ENCODE measurements at regions not wholly inside any gene's neighbourhood (a gene's known extent, or its start where the extent isn't known, plus 50 kb on each side); places are given as distances from the start of the nearest gene placed in this dataset.
"Not testable (repeated sequence)": the region's sequence is repeated elsewhere in the genome, so short reads cannot be mapped to it uniquely, and the experiment has no call there.

- DNase-seq: not testable (repeated sequence)
These were observed 84.5 kb upstream of the SIRPG start for GRCh38 chr20:1742049-1742434.

GRCh38 chr20:1741309-1742048 lies 83.9 kb upstream of the SIRPG start:
- DNase-seq: no peak

DNA sequence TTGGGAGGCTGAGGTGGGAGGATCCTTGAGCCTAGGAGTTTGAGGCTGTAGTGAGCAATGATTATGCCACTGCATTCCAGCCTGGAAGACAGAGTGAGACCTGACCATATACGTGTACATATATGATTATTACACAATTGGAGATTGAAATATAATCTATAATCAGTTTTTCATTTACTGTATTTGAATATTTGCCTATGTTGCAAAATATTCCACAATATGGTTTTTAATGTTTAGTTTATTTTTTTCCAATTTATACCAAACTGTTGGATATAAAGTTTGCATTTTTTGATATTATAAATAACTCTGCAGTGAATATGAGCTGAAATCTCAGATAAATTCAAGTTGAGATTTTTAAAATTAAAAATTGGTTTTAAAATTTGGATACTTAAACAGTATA lies 79.6 kb upstream of the SIRPG start:
- no peak for DNase-seq

DNA sequence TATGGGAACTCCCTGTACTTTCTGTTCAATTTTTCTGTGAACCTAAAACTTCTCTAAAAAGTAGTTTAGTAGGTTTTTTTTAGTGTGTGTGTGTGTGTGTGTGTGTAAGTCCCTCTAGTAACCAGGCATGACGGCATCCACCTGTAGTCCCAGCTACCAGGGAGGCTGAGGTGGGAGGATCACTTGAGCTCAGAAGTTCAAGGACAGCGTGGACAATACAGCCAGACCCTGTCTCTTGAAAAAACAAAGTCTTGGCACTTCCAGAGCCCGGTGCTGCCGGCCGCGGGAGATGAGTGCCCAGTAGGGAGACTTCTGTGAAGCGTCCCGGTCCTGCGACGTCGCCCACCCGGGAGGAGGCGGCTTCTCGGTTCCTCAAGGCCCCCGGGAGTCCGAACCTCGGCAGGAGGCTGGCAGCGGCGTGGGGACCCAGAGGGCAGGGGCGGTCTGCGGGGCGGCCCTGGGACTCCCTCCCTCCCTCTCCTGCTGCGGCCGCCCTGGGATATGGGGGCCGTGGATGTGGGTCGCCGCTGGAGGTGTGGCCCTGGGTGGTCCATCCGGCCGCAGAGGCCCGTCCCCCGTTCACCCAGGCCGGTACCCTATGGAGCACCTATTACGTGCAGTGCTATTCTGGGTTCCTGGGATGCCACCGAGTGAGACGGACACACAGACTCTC lies 78.0 kb upstream of the SIRPG start:
- no peak for DNase-seq

- DNase-seq: no peak
These were observed 76.8 kb upstream of the SIRPG start for GRCh38 chr20:1734269-1734858.

DNA sequence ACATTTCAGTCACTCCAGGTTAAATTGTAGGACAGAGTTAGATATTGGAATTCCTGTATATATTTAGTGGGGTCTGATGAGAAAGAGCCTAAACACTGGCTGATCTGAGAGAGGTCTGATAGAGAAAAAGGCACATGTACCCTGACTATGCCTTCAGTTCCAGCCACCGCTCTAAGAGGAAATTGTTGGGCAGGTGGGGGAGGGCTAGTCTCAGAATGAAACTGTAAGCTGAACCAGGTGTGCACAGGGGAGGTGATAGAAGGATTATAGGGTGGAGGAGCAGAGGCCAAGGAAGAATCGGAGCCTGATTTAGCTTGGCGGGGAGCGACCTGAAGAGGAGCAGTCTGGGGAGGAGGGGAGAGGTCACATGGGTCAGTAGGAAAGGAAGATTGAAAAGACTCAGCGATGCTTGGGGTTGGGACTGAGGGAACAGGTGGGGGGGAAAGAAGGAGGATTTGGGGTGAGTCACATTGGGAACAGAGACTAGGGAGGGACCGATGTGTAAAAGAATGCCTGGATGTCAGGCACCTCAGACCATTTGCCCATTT lies 74.3 kb upstream of the SIRPG start:
- DNase-seq: not testable (repeated sequence)

- DNase-seq: not testable (repeated sequence)
These were observed 73.6 kb upstream of the SIRPG start for GRCh38 chr20:1730981-1731711.

DNA sequence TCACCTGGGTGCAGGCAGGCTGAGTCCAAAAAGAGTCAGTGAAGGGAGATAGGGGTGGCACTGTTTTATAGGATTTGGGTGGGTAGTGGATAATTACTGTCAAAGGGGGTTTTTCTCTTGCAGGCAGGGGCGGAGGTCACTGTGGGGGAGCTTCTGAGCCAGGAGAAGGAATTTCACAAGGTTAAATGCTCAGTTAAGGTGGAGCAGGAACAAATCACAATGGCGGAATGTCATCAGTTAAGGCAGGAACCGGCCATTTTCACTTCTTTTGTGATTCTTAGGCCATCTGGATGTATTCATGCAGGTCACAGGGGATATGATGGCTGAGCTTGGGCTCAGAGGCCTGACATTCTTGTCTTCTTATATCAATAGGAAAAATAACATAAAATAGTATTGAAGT lies 69.7 kb upstream of the SIRPG start:
- not testable (repeated sequence) for DNase-seq

GRCh38 chr20:1724901-1725300 lies 67.3 kb upstream of the SIRPG start:
- no peak for DNase-seq

DNA sequence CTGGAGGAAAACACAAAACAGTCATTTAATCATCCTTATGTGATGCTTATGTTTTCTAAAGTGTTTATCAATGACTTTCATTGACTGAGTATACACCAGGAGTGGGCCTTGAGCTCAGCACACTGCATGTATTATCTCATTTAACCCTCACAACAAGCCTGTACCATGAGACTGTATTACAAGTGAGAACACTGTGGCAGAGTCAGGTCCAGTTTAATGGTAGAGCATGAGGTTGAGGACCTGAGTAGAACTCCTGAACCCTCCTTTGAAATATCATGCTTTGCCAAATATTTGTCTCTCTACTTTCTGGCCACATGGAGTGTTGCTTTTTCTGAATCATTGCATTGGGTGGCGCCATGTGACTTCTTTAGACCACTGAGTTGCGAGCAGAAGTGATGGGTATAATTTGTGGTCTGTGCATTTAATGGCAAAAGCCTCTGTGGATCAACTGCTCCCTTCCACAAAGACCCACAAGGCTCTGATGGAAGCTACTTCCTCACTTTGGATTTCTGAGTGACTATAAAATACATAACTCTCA lies 65.0 kb upstream of the SIRPG start:
- no peak for DNase-seq

DNA sequence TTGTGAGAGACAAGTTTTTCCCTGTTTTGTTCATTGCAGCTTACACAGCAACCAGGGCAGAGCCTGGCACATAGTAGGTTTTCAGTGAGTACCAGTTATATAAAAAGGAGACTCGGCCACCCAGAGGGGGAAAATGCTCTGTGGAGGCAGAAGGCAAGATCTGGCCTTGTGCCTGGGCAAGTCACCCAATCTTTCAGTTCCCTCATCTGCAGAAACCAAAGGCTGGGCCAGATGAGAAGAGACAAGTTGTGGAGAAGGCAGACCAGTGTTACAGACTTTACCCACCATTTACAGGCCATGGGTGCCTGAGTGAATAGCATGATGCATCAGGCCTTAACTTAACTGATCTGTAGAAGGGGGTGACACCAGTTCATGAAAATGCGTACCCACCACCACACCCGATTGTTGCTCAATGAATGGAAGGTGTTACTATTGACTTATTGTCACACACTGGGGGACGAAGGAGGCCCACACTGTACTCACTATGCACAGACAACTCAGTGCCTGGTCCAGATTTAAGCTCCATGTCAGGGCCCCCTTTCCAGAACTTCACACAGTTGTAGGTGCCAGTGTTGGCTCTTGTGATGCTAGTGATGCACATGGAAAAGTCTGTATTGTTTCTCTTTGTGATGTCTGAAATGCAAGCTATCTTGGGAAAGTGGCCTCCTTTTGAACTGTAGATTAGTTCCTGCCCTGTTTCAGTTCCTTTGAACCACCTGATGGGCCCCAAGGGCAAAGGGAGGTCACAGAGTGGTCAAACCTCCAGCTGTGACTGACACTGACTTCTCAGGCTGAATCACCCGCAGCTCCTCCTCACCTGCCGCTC lies 64.3 kb upstream of the SIRPG start:
- no peak for DNase-seq

- no peak for DNase-seq
These were observed 63.4 kb upstream of the SIRPG start for GRCh38 chr20:1720845-1721475.

- no peak for DNase-seq
These were observed 62.6 kb upstream of the SIRPG start for GRCh38 chr20:1720226-1720625.

DNA sequence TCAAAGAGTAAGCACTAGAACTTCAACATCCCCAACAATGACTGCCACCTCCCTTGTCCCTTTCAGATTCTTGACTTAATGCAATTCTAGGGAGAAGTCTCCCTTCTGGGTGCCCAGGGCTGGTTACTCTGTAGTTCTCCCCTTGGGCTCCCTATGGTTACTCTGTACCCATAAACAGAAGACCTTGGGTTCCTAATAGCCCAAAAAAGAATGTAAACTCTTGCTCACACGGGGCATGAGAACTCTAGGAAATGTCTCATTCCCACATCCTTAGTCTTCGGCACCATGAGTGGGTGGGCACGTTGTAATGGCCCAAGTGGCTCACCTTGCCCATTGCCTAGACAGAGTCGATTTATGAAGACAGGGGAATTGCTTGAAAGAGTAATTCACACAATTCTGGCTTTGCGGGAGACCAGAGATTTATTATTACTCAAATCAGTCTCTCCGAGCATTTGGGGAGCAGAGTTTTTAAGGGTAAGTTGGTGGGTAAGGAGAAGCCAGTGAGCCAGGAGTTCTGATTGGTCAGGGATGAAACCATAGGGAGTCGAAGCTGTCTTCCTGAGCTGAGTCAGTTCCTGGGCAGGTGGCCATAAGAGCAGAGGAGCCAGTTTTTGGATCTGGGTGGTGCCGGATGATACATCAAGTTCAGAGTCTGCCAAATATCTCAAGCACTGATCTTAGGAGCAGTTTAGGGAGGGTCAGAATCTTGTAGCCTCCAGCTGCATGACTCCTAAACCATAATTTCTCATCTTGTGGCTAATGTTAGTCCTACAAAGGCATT lies 61.2 kb upstream of the SIRPG start:
- DNase-seq: no peak

DNA sequence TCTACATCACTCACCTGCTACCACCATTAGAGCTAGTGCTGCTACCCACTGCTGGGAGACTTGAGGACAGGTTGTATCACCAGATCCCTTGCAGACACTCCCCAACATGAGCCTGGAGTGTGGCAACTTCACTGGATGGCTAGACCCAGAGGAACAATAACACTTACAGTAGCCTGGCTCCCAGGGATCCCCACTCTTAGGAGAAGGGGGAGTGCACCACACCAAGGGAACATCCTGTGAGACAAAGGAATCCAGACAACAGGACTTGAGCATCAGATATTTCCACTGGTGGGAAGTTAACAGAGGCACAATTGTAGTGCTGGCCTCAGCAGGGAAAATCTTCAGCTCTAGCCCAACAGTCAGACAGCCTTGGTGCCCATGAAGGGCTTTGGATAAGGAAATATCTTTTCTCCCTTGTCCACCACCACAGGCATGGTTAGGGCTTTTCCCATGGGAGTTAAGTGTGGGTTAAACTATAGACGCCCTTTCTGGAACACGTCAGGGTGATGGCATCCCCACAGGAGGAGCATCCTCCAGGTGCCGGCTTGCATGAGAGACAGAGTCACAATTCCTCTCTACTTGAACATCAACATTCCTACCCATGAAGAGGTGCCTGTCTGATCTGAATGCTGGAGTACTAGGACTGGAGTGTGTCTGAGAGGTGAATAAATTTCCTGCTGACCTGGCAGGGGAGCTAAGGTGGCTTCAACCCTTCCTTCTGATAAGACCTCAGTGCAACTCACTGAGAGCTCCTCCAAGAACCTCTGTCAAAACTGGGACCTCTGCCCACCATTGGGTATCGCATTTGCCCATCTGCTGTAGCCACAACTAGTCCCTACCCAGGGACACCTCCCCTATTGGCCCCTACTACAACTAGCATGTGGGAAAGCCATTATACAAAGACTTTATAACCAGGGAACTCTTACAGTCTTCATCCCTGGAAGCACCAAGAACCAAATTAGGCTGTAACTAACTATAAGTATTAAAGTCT lies 55.4 kb upstream of the SIRPG start:
- DNase-seq: no peak

DNA sequence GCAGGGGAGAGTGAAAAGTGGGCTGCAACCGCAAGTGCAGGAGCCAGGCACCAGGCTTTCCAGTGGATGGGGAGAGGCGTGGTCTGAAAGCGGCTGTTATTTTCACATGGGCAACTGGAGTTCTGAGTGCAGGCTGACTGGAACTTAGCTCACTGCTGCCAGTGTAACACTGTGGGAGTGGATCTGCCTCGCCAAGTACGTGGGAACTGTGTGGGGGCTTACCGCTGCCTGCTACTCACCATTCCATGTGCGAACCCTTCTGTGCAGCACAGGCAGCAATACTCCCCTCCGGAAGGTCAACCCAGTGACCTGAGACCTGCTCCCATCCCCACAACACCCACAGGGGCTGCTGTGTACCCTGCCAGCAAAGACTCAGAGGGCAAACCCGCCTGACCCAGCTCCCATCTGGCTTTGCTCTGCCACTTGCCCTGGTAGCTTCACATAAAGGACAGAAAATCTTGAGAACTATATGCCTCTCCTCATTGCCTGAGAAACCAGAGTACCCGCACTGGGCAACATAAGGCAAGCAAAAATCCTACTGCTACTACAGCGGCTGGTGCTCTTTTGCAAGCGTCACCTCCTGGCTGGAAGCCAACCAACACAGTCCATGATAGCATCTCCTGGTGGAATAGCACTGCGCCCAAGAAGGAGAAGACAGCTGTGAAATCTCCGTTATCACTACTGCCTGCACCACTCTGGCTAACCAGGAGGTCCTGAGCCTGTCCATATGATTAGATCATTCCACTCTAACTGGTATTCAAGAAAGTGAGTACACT lies 54.4 kb upstream of the SIRPG start:
- DNase-seq: no peak

DNA sequence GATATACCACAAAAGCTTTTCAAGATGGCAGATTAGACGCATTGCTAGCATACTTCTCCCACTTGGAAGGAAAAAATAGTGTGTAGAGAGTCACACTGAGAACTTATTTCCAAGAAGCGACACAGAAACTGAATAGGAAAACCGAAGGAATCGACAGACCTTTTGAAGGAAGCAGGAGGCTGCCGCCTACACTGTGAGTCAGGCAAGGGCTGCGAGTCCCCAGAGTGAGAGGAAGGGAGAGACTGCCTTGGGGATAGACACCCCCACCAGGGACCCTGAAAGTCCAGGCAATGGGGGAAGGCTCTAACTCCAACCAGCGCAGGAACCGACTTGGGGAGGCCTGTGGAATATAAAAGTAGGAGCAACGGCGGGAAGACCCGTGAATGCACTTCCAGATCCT lies 53.7 kb upstream of the SIRPG start:
- no peak for DNase-seq

GRCh38 chr20:1710484-1710883 lies 52.9 kb upstream of the SIRPG start:
- no peak for DNase-seq

Measured in NCI-H1694 treated with DMSO at 0.1 percent for 48 hours (cell line).